ENCODE measurements at regions not wholly inside any gene's neighbourhood (a gene's known extent, or its start where the extent isn't known, plus 50 kb on each side); places are given as distances from the start of the nearest gene placed in this dataset.

- Histone ChIP-seq H3K27me3 (ENCODE audit: insufficient read depth) (no peaks in the 10 kb centered on the region), H3K4me2 (no peak overlapping the region), H2AFZ (no peak overlapping the region), H3K4me3 (no peak overlapping the region), H3F3A (replicated peaks; ENCODE audit: low read depth) (0 out of 2 replicates have a peak, but pooled peaks cover 3% of the 10 kb centered on the region), H3K79me2 (replicated peaks; ENCODE audit: insufficient read depth) (no peaks in the 10 kb centered on the region), H3K9me2 (ENCODE audit: insufficient read depth) (no peaks in the 10 kb centered on the region), H3K36me3 (ENCODE audit: insufficient read depth) (no peaks in the 10 kb centered on the region), H3K4me1 (ENCODE audit: insufficient read depth) (no peaks in the 10 kb centered on the region), H3K27ac (ENCODE audit: low read depth) (no peak overlapping the region), H4K20me1 (replicated peaks; ENCODE audit: insufficient read depth) (no peaks in the 10 kb centered on the region)
- peaks cover 9% of the 10 kb centered on the region for H3K27me3 Mint-ChIP-seq (ENCODE audit: insufficient read depth, low read depth, poor library complexity)
- no peaks in the 10 kb centered on the region for H3K36me3 Mint-ChIP-seq (ENCODE audit: low read depth)
- DNase-seq (ENCODE audit: low spot score): no peak
- peaks cover 2% of the 10 kb centered on the region; the same call in 2 of the 3 replicates for H3K9me3 Mint-ChIP-seq
- H3K4me1 Mint-ChIP-seq: peaks cover 5% of the 10 kb centered on the region
- TF ChIP-seq CTCF (conservative IDR thresholded peaks at IDR 0.05; ENCODE audit: low read depth in 2 of 2) (no peak), STAT1 (IDR thresholded peaks at IDR 0.05; ENCODE audit: unreplicated experiment) (no peak), EZH2 (IDR thresholded peaks at IDR 0.05; ENCODE audit: low read depth, unreplicated experiment) (no peak), REST (IDR thresholded peaks at IDR 0.05; ENCODE audit: unreplicated experiment) (no peak), POLR2AphosphoS5 (IDR thresholded peaks at IDR 0.05; ENCODE audit: low read depth) (no peak), ZNF331 (CRISPR knock-in tag; IDR thresholded peaks at IDR 0.05; ENCODE audit: low read depth) (no peak)
- H3K27ac Mint-ChIP-seq: no peak overlapping the region
- H3K4me3 Mint-ChIP-seq: no peak overlapping the region
- ATAC-seq: no peak
Measured at GRCh38 chr6:169912266-169913095, 161.1 kb downstream of the ERMARD start.

- Histone ChIP-seq H3K4me2 (no peak overlapping the region), H2AFZ (no peak overlapping the region), H3K9me2 (ENCODE audit: insufficient read depth) (no peaks in the 10 kb centered on the region), H3K4me1 (ENCODE audit: insufficient read depth) (no peaks in the 10 kb centered on the region), H4K20me1 (replicated peaks; ENCODE audit: insufficient read depth) (no peaks in the 10 kb centered on the region), H3K4me3 (no peak overlapping the region), H3K79me2 (replicated peaks; ENCODE audit: insufficient read depth) (no peaks in the 10 kb centered on the region), H3K27ac (ENCODE audit: low read depth) (no peak overlapping the region), H3K27me3 (ENCODE audit: insufficient read depth) (no peaks in the 10 kb centered on the region), H3F3A (replicated peaks; ENCODE audit: low read depth) (no peaks in the 10 kb centered on the region), H3K36me3 (ENCODE audit: insufficient read depth) (no peaks in the 10 kb centered on the region)
- no peak for ATAC-seq
- Mint-ChIP-seq H3K4me1 (peaks cover 5% of the 10 kb centered on the region), H3K27ac (no peak overlapping the region), H3K36me3 (ENCODE audit: low read depth) (no peaks in the 10 kb centered on the region), H3K9me3 (peaks cover 2% of the 10 kb centered on the region; the same call in 2 of the 3 replicates), H3K4me3 (no peak overlapping the region), H3K27me3 (ENCODE audit: insufficient read depth, low read depth, poor library complexity) (peaks cover 10% of the 10 kb centered on the region)
- DNase-seq (ENCODE audit: low spot score): no peak
- TF ChIP-seq STAT1 (IDR thresholded peaks at IDR 0.05; ENCODE audit: unreplicated experiment) (no peak), EZH2phosphoT487 (IDR thresholded peaks at IDR 0.05; ENCODE audit: unreplicated experiment) (no peak)
Measured at GRCh38 chr6:169911264-169912263, 160.1 kb downstream of the ERMARD start.

Data from GM23338 (cell line).